ENCODE measurements at regions not wholly inside any gene's neighbourhood (a gene's known extent, or its start where the extent isn't known, plus 50 kb on each side); places are given as distances from the start of the nearest gene placed in this dataset.
"Not testable (repeated sequence)": the region's sequence is repeated elsewhere in the genome, so short reads cannot be mapped to it uniquely, and the experiment has no call there.

- Histone ChIP-seq H3K9me3 (ENCODE audit: control insufficient read depth, insufficient read depth, low read length) (no peaks in the 10 kb centered on the region), H3K4me3 (ENCODE audit: low read depth, low read length) (no peak overlapping the region), H3K27me3 (ENCODE audit: control insufficient read depth, insufficient read depth, low read length) (no peaks in the 10 kb centered on the region; the same call in 1 of the 2 replicates), H3K27ac (ENCODE audit: low read depth, low read length) (no peak overlapping the region), H3K36me3 (ENCODE audit: control insufficient read depth, insufficient read depth, low read length) (no peaks in the 10 kb centered on the region), H3K9ac (ENCODE audit: low read depth, low read length) (no peak overlapping the region), H3K4me1 (ENCODE audit: control insufficient read depth, insufficient read depth, low read length) (no peaks in the 10 kb centered on the region)
Measured at GRCh38 chr12:42030588-42030987, 114.1 kb downstream of the GXYLT1 start.

- Histone ChIP-seq H3K9ac (ENCODE audit: low read depth, low read length) (no peak overlapping the region), H3K36me3 (ENCODE audit: control insufficient read depth, insufficient read depth, low read length) (no peaks in the 10 kb centered on the region), H3K27me3 (ENCODE audit: control insufficient read depth, insufficient read depth, low read length) (peaks cover 12% of the 10 kb centered on the region), H3K4me3 (ENCODE audit: low read depth, low read length) (no peak overlapping the region), H3K9me3 (ENCODE audit: control insufficient read depth, insufficient read depth, low read length) (no peaks in the 10 kb centered on the region), H3K27ac (ENCODE audit: low read depth, low read length) (no peak overlapping the region), H3K4me1 (ENCODE audit: control insufficient read depth, insufficient read depth, low read length) (peaks cover 5% of the 10 kb centered on the region; the same call in 1 of the 2 replicates)
Measured at GRCh38 chr12:42027546-42027945, 117.1 kb downstream of the GXYLT1 start.

GRCh38 chr12:42024495-42024830 is 120.2 kb downstream of the GXYLT1 start:
- H3K4me3 ChIP-seq (ENCODE audit: low read depth, low read length) = no peak overlapping the region
- peaks cover 9% of the 10 kb centered on the region; the same call in 1 of the 2 replicates for H3K4me1 ChIP-seq (ENCODE audit: control insufficient read depth, insufficient read depth, low read length)
- H3K27ac ChIP-seq (ENCODE audit: low read depth, low read length) = no peak overlapping the region
- H3K36me3 ChIP-seq (ENCODE audit: control insufficient read depth, insufficient read depth, low read length) = no peaks in the 10 kb centered on the region
- peaks cover 12% of the 10 kb centered on the region for H3K27me3 ChIP-seq (ENCODE audit: control insufficient read depth, insufficient read depth, low read length)
- no peak overlapping the region for H3K9ac ChIP-seq (ENCODE audit: low read depth, low read length)
- no peaks in the 10 kb centered on the region for H3K9me3 ChIP-seq (ENCODE audit: control insufficient read depth, insufficient read depth, low read length)

- H3K27ac ChIP-seq (ENCODE audit: low read depth, low read length) = no peak overlapping the region
- H3K9me3 ChIP-seq (ENCODE audit: control insufficient read depth, insufficient read depth, low read length) = no peaks in the 10 kb centered on the region
- no peaks in the 10 kb centered on the region for H3K36me3 ChIP-seq (ENCODE audit: control insufficient read depth, insufficient read depth, low read length)
- peaks cover 12% of the 10 kb centered on the region for H3K27me3 ChIP-seq (ENCODE audit: control insufficient read depth, insufficient read depth, low read length)
- H3K4me1 ChIP-seq (ENCODE audit: control insufficient read depth, insufficient read depth, low read length) = peaks cover 9% of the 10 kb centered on the region; the same call in 1 of the 2 replicates
- no peak overlapping the region for H3K9ac ChIP-seq (ENCODE audit: low read depth, low read length)
- peak overlapping the region; percentile 33 for H3K4me3 ChIP-seq (ENCODE audit: low read depth, low read length)
Measured at GRCh38 chr12:42023733-42024494, 120.8 kb downstream of the GXYLT1 start.

GRCh38 chr12:42021937-42022336 is 122.7 kb downstream of the GXYLT1 start:
- not testable (repeated sequence) for H3K4me3 ChIP-seq (ENCODE audit: low read depth, low read length); H3K9me3 ChIP-seq (ENCODE audit: control insufficient read depth, insufficient read depth, low read length); H3K27ac ChIP-seq (ENCODE audit: low read depth, low read length); H3K9ac ChIP-seq (ENCODE audit: low read depth, low read length); H3K36me3 ChIP-seq (ENCODE audit: control insufficient read depth, insufficient read depth, low read length); H3K4me1 ChIP-seq (ENCODE audit: control insufficient read depth, insufficient read depth, low read length)
- H3K27me3 ChIP-seq (ENCODE audit: control insufficient read depth, insufficient read depth, low read length) = peaks cover 12% of the 10 kb centered on the region

GRCh38 chr12:42021469-42021868 is 123.2 kb downstream of the GXYLT1 start:
- Histone ChIP-seq H3K36me3 (ENCODE audit: control insufficient read depth, insufficient read depth, low read length) (no peaks in the 10 kb centered on the region), H3K27ac (ENCODE audit: low read depth, low read length) (no peak overlapping the region), H3K4me1 (ENCODE audit: control insufficient read depth, insufficient read depth, low read length) (peaks cover 9% of the 10 kb centered on the region; the same call in 1 of the 2 replicates), H3K9me3 (ENCODE audit: control insufficient read depth, insufficient read depth, low read length) (no peaks in the 10 kb centered on the region), H3K9ac (ENCODE audit: low read depth, low read length) (no peak overlapping the region), H3K4me3 (ENCODE audit: low read depth, low read length) (no peak overlapping the region), H3K27me3 (ENCODE audit: control insufficient read depth, insufficient read depth, low read length) (peaks cover 12% of the 10 kb centered on the region)

GRCh38 chr12:42020226-42020625 is 124.4 kb downstream of the GXYLT1 start:
- Histone ChIP-seq H3K4me1 (ENCODE audit: control insufficient read depth, insufficient read depth, low read length) (peaks cover 9% of the 10 kb centered on the region; the same call in 1 of the 2 replicates), H3K36me3 (ENCODE audit: control insufficient read depth, insufficient read depth, low read length) (no peaks in the 10 kb centered on the region), H3K4me3 (ENCODE audit: low read depth, low read length) (no peak overlapping the region), H3K27ac (ENCODE audit: low read depth, low read length) (no peak overlapping the region), H3K27me3 (ENCODE audit: control insufficient read depth, insufficient read depth, low read length) (peaks cover 12% of the 10 kb centered on the region), H3K9me3 (ENCODE audit: control insufficient read depth, insufficient read depth, low read length) (no peaks in the 10 kb centered on the region), H3K9ac (ENCODE audit: low read depth, low read length) (no peak overlapping the region)

GRCh38 chr12:42019746-42020145 is 124.9 kb downstream of the GXYLT1 start:
- Histone ChIP-seq H3K36me3 (ENCODE audit: control insufficient read depth, insufficient read depth, low read length) (no peaks in the 10 kb centered on the region), H3K9me3 (ENCODE audit: control insufficient read depth, insufficient read depth, low read length) (no peaks in the 10 kb centered on the region), H3K9ac (ENCODE audit: low read depth, low read length) (no peak overlapping the region), H3K4me3 (ENCODE audit: low read depth, low read length) (no peak overlapping the region), H3K27me3 (ENCODE audit: control insufficient read depth, insufficient read depth, low read length) (peaks cover 12% of the 10 kb centered on the region), H3K4me1 (ENCODE audit: control insufficient read depth, insufficient read depth, low read length) (peaks cover 9% of the 10 kb centered on the region; the same call in 1 of the 2 replicates), H3K27ac (ENCODE audit: low read depth, low read length) (no peak overlapping the region)

- Histone ChIP-seq H3K9ac (ENCODE audit: low read depth, low read length) (no peak overlapping the region), H3K9me3 (ENCODE audit: control insufficient read depth, insufficient read depth, low read length) (no peaks in the 10 kb centered on the region), H3K27me3 (ENCODE audit: control insufficient read depth, insufficient read depth, low read length) (no peaks in the 10 kb centered on the region), H3K4me3 (ENCODE audit: low read depth, low read length) (no peak overlapping the region), H3K27ac (ENCODE audit: low read depth, low read length) (no peak overlapping the region), H3K36me3 (ENCODE audit: control insufficient read depth, insufficient read depth, low read length) (no peaks in the 10 kb centered on the region), H3K4me1 (ENCODE audit: control insufficient read depth, insufficient read depth, low read length) (0 out of 2 replicates have a peak, but pooled peaks cover 4% of the 10 kb centered on the region)
Measured at GRCh38 chr12:42017051-42017450, 127.6 kb downstream of the GXYLT1 start.

- H3K4me1 ChIP-seq (ENCODE audit: control insufficient read depth, insufficient read depth, low read length) = 0 out of 2 replicates have a peak, but pooled peaks cover 4% of the 10 kb centered on the region
- H3K27me3 ChIP-seq (ENCODE audit: control insufficient read depth, insufficient read depth, low read length) = no peaks in the 10 kb centered on the region
- no peaks in the 10 kb centered on the region for H3K36me3 ChIP-seq (ENCODE audit: control insufficient read depth, insufficient read depth, low read length)
- H3K4me3 ChIP-seq (ENCODE audit: low read depth, low read length) = no peak overlapping the region
- H3K9ac ChIP-seq (ENCODE audit: low read depth, low read length) = no peak overlapping the region
- H3K27ac ChIP-seq (ENCODE audit: low read depth, low read length) = no peak overlapping the region
- H3K9me3 ChIP-seq (ENCODE audit: control insufficient read depth, insufficient read depth, low read length) = no peaks in the 10 kb centered on the region
Measured at GRCh38 chr12:42015051-42015461, 129.6 kb downstream of the GXYLT1 start.

- not testable (repeated sequence) for H3K4me1 ChIP-seq (ENCODE audit: control insufficient read depth, insufficient read depth, low read length); H3K36me3 ChIP-seq (ENCODE audit: control insufficient read depth, insufficient read depth, low read length); H3K9ac ChIP-seq (ENCODE audit: low read depth, low read length); H3K27ac ChIP-seq (ENCODE audit: low read depth, low read length); H3K27me3 ChIP-seq (ENCODE audit: control insufficient read depth, insufficient read depth, low read length); H3K4me3 ChIP-seq (ENCODE audit: low read depth, low read length); H3K9me3 ChIP-seq (ENCODE audit: control insufficient read depth, insufficient read depth, low read length)
Measured at GRCh38 chr12:42012501-42012900, 132.2 kb downstream of the GXYLT1 start.

Measured in HUES48 (cell line).